Right lobe of liver (tissue), 4 donors: ENCODE measurements at regions not wholly inside any gene's neighbourhood (a gene's known extent, or its start where the extent isn't known, plus 50 kb on each side); places are given as distances from the start of the nearest gene placed in this dataset.

Source experiments
- CTCF ChIP-seq, 4 donors: fragments of 200-600 bp in 3 of 4; fragments of 450-650 bp in 1 of 4; IDR thresholded peaks; one replicate each; pipeline versions ENCODE4 v1.5.1 to v1.8.0; 2016 to 2022; ENCODE audit warnings: antibody characterized with exemption in 4 of 4, mild to moderate bottlenecking in 2 of 4
- POLR2A ChIP-seq: fragments of 450-650 bp; IDR thresholded peaks from one replicate; pipeline ENCODE4 v1.6.1; 2017; ENCODE audit warnings: antibody characterized with exemption, mild to moderate bottlenecking
- donor health status: DM: no; HTN: no; CAD: no.
- donor health status: DM: no; HTN: no; CAD: no.
- donor health status: DM: no; HTN: yes; CAD: no.

DNA sequence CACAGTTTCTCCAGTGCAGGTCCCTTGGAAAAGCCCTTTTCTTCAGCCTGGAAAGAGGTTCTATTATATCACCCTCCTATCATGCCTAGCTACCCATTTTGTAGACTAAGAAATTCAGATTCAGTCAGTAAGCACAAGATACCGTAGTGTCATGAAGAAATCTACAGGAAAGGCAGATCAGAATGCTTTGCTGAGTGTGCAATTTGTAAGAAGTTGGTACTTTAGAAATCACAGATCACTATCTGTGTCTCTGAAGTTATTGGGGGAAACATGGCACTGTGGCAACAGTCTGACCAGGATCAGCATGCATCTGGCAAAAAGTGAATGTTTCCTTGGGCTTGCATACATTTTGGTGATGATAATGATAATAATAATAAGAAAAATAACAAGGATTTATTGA is 531.8 kb downstream of the EPHB1 start:
- TF ChIP-seq CTCF (IDR thresholded peaks at IDR 0.05) (no peak), POLR2A (no peak)
